Kidney (tissue), 13 donors: ENCODE measurements at regions not wholly inside any gene's neighbourhood (a gene's known extent, or its start where the extent isn't known, plus 50 kb on each side); places are given as distances from the start of the nearest gene placed in this dataset.

Experiments
- DNase-seq, 5 donors: peaks; one replicate each; pipeline ENCODE4 v3.0.0-alpha.2; 2013 to 2020
- FAIRE-seq: peaks from 2 replicates; lab custom pipeline; 2012; peaks lifted over from hg19 to GRCh38; lab: Jason Lieb, UNC
- H3K27ac ChIP-seq, 2 donors: one replicate each; pipeline ENCODE4 v1.7.0; 2013; ENCODE audit warnings: low read depth in 2 of 2, low read length in 2 of 2, inconsistent platforms in 1 of 2
- H3K27me3 ChIP-seq: one replicate; pipeline ENCODE4 v1.7.1; 2013; ENCODE audit warnings: low read length, inconsistent platforms; ENCODE audit not compliant: control insufficient read depth, insufficient read depth
- H3K36me3 ChIP-seq, 3 donors: one replicate each; pipeline versions ENCODE4 v1.7.0 to v1.7.1; 2013; ENCODE audit warnings: low read length in 3 of 3, control low read depth in 1 of 3, inconsistent platforms in 1 of 3; ENCODE audit not compliant: insufficient read depth in 3 of 3, control insufficient read depth in 2 of 3
- H3K4me1 ChIP-seq, 3 donors: one replicate each; pipeline versions ENCODE4 v1.7.0 to v1.7.1; 2013; ENCODE audit warnings: low read length in 3 of 3, inconsistent platforms in 1 of 3, low read depth in 1 of 3; ENCODE audit not compliant: control insufficient read depth in 2 of 3, insufficient read depth in 2 of 3
- H3K4me3 ChIP-seq, 3 donors: one replicate each; pipeline versions ENCODE4 v1.7.0 to v1.8.1; 2013; ENCODE audit warnings: low read length in 3 of 3, control low read depth in 1 of 3, inconsistent platforms in 1 of 3
- H3K9ac ChIP-seq, 3 donors: one replicate each; pipeline versions ENCODE4 v1.7.0 to v1.7.1; 2013; ENCODE audit warnings: low read length in 3 of 3, control low read depth in 1 of 3, inconsistent platforms in 1 of 3
- H3K9me3 ChIP-seq, 3 donors: one replicate each; pipeline versions ENCODE4 v1.7.0 to v1.7.1; 2013; ENCODE audit warnings: low read length in 3 of 3, control low read depth in 1 of 3, inconsistent platforms in 1 of 3; ENCODE audit not compliant: control insufficient read depth in 2 of 3, insufficient read depth in 1 of 3
- CTCF ChIP-seq: IDR thresholded peaks from 3 replicates; pipeline ENCODE4 v1.5.1; 2012; ENCODE audit warnings: mild to moderate bottlenecking, moderate library complexity, borderline replicate concordance; ENCODE audit not compliant: insufficient read depth; ENCODE audit errors: extremely low read depth
- intact Hi-C: fragments of 100-400 bp; cut with DNase I; formaldehyde crosslinking; loops from one replicate; pipeline ENCODE4 v1.11.1; 2022
- donor health status: control.
- donor health status: control.
- donor health status: control.
- donor health status: control.
- donor health status: control.
- donor health status: DM: yes; HTN: yes; CAD: no.
- donor health status: Normal renal cell carcinoma (clear cell type).

- Histone ChIP-seq H3K4me3 (no peak overlapping the region), H3K27ac (no peak overlapping the region), H3K27me3 (no peaks in the 10 kb centered on the region), H3K4me1 (no peaks in the 10 kb centered on the region), H3K9me3 (peaks cover 0 to 5% (median 0%) of the 10 kb centered on the region in 3 donors), H3K9ac (no peak overlapping the region), H3K36me3 (no peaks in the 10 kb centered on the region)
- intact Hi-C loops: no loop called here
- DNase-seq (peak in 2 of 5 donors; percentile 47 to 71), FAIRE-seq (no peak)
- no peak for TF ChIP-seq CTCF
Observed at GRCh38 chr12:111085096-111085495, 164.7 kb upstream of the MYL2 start.

- peaks cover 0 to 5% (median 0%) of the 10 kb centered on the region in 3 donors for H3K9me3 ChIP-seq
Observed at GRCh38 chr12:111084605-111085004, 164.2 kb upstream of the MYL2 start.

GRCh38 chr12:111084158-111084557, 163.8 kb upstream of the MYL2 start:
- DNase-seq (no peak), FAIRE-seq (no peak)
- no peak for TF ChIP-seq CTCF
- Histone ChIP-seq H3K36me3 (no peaks in the 10 kb centered on the region), H3K27ac (no peak overlapping the region), H3K4me3 (no peak overlapping the region), H3K9me3 (peaks cover 0 to 5% (median 0%) of the 10 kb centered on the region in 3 donors), H3K4me1 (no peaks in the 10 kb centered on the region), H3K27me3 (no peaks in the 10 kb centered on the region), H3K9ac (no peak overlapping the region)
- intact Hi-C loops: no loop called here

More at GRCh38 chr12:111084605-111085004, 164.2 kb upstream of the MYL2 start:
- intact Hi-C loops: no loop called here
- no peak for TF ChIP-seq CTCF
- H3K27ac ChIP-seq: no peak overlapping the region
- FAIRE-seq (no peak), DNase-seq (no peak)
- H3K27me3 ChIP-seq: no peaks in the 10 kb centered on the region
- no peak overlapping the region for H3K9ac ChIP-seq
- no peaks in the 10 kb centered on the region for H3K4me1 ChIP-seq
- no peak overlapping the region for H3K4me3 ChIP-seq
- no peaks in the 10 kb centered on the region for H3K36me3 ChIP-seq

- no peak overlapping the region for H3K4me3 ChIP-seq
- no peak overlapping the region for H3K27ac ChIP-seq
- no peaks in the 10 kb centered on the region for H3K4me1 ChIP-seq
- H3K36me3 ChIP-seq: no peaks in the 10 kb centered on the region
- intact Hi-C loops: no loop called here
- H3K27me3 ChIP-seq: no peaks in the 10 kb centered on the region
- peaks cover 0 to 5% (median 0%) of the 10 kb centered on the region in 3 donors for H3K9me3 ChIP-seq
- no peak for TF ChIP-seq CTCF
- FAIRE-seq: no peak
- H3K9ac ChIP-seq: no peak overlapping the region
- no peak for DNase-seq
Observed at GRCh38 chr12:111081600-111081999, 161.2 kb upstream of the MYL2 start.
